K562 (cell line): ENCODE measurements at regions not wholly inside any gene's neighbourhood (a gene's known extent, or its start where the extent isn't known, plus 50 kb on each side); places are given as distances from the start of the nearest gene placed in this dataset.

Experiments used
- ATAC-seq: fragments of 200-7000 bp; cut with Tn5 transposase; 3 replicates; pipeline ENCODE4 v1.9.1; 2020; ENCODE audit warnings: moderate library complexity
- BruUV-seq: library from RNA; stranded (reverse); fragments of 400-500 nt; replicated peaks from 2 replicates; lab custom pipeline; 2021; lab: Mats Ljungman, UMichigan
- CTCF ChIA-PET: fragments of 300-600 bp; formaldehyde crosslinking; extraction: SDS; loops from one replicate; lab custom pipeline; 2021; ENCODE audit warnings: low intra/inter-chr PET ratio; lab: Yijun Ruan, JAX
- POLR2A ChIA-PET: fragments of 300-600, 350-650 bp; sonication (Branson Sonifier 250); formaldehyde crosslinking; extraction: SDS; loops from one replicate; lab custom pipeline; 2021; ENCODE audit warnings: antibody characterized with exemption, inconsistent platforms; lab: Yijun Ruan, JAX
- DNase-seq, 4 experiments: peaks; one replicate each; pipeline versions ENCODE4 v3.0.0 to v3.0.0-alpha.2; 2011 to 2018; ENCODE audit warnings: low spot score in 3 of 4, mixed read lengths in 3 of 4; ENCODE audit errors: extremely low read depth in 1 of 4
- FAIRE-seq: peaks from 2 replicates; lab custom pipeline; 2011; peaks lifted over from hg19 to GRCh38; lab: Jason Lieb, UNC
- H2AFZ ChIP-seq: 2 replicates; pipeline ENCODE4 v1.6.0; 2011; ENCODE audit warnings: low read depth, low read length, control low read depth, inconsistent platforms
- H3K27ac ChIP-seq: fragments of 200-600 bp; 3 replicates; pipeline ENCODE4 v1.8.0; 2011; ENCODE audit warnings: low read depth, mild to moderate bottlenecking, control low read depth, inconsistent platforms, low read length, moderate library complexity, mixed read lengths; ENCODE audit errors: extremely low read depth
- H3K27me3 ChIP-seq, 2 experiments: fragments of 300-600 bp in 1 of 2; 2 replicates in 1 of 2; 3 replicates in 1 of 2; pipeline versions ENCODE4 v1.6.0 to v1.8.0; 2011; ENCODE audit warnings: inconsistent platforms in 2 of 2, low read length in 2 of 2, mild to moderate bottlenecking in 1 of 2, mixed read lengths in 1 of 2, moderate library complexity in 1 of 2; ENCODE audit not compliant: control insufficient read depth in 2 of 2, insufficient read depth in 2 of 2
- H3K36me3 ChIP-seq: fragments of 300-600 bp; 3 replicates; pipeline ENCODE4 v1.8.0; 2011; ENCODE audit warnings: mild to moderate bottlenecking, low read length, inconsistent platforms; ENCODE audit not compliant: control insufficient read depth, insufficient read depth
- H3K4me1 ChIP-seq, 2 experiments: fragments of 200-600 bp in 1 of 2; replicated peaks in 1 of 2; 2 replicates in 1 of 2; 3 replicates in 1 of 2; pipeline versions ENCODE4 v1.5.1 to v1.8.0; 2011; ENCODE audit warnings: inconsistent platforms in 2 of 2, low read length in 2 of 2, mild to moderate bottlenecking in 1 of 2, mixed read lengths in 1 of 2, moderate library complexity in 1 of 2; ENCODE audit not compliant: control insufficient read depth in 2 of 2, insufficient read depth in 2 of 2
- H3K4me2 ChIP-seq: 2 replicates; pipeline ENCODE4 v1.6.1; 2011; ENCODE audit warnings: low read length, control low read depth, inconsistent platforms, mixed read lengths; ENCODE audit not compliant: insufficient read depth
- H3K4me3 ChIP-seq: fragments of 200-600 bp; sonication (generic), shearing (Covaris generic); 2 replicates; pipeline ENCODE4 v1.5.1; 2016; ENCODE audit warnings: control low read depth, inconsistent platforms
- H3K79me2 ChIP-seq: fragments of 200-600 bp; 3 replicates; pipeline ENCODE4 v1.8.0; 2011; ENCODE audit warnings: low read length, inconsistent platforms; ENCODE audit not compliant: control insufficient read depth, insufficient read depth
- H3K9ac ChIP-seq, 2 experiments: 2 replicates each; pipeline versions ENCODE4 v1.6.0 to v1.6.1; 2011; ENCODE audit warnings: low read depth in 2 of 2, low read length in 2 of 2, control low read depth in 1 of 2, inconsistent platforms in 1 of 2, mild to moderate bottlenecking in 1 of 2, mixed read lengths in 1 of 2; ENCODE audit not compliant: insufficient read depth in 1 of 2
- H3K9me1 ChIP-seq: one replicate; pipeline ENCODE4 v1.6.0; 2011; ENCODE audit warnings: inconsistent platforms, mild to moderate bottlenecking, low read length, moderate library complexity; ENCODE audit not compliant: control insufficient read depth, insufficient read depth
- H3K9me3 ChIP-seq: replicated peaks from 2 replicates; pipeline ENCODE4 v1.5.1; 2011; ENCODE audit warnings: low read depth, low read length, inconsistent platforms; ENCODE audit not compliant: control insufficient read depth, insufficient read depth
- H4K20me1 ChIP-seq: replicated peaks from 2 replicates; pipeline ENCODE4 v1.6.1; 2011; ENCODE audit warnings: low read length, inconsistent platforms, mixed read lengths; ENCODE audit not compliant: control insufficient read depth, insufficient read depth
- ATF2 ChIP-seq: sonication (generic); formaldehyde crosslinking; IDR thresholded peaks from 2 replicates; pipeline ENCODE4 v1.8.1; 2022; ENCODE audit warnings: missing genetic modification reagents
- E4F1 ChIP-seq: fragments of 250-450 bp; sonication (Bioruptor Pico); IDR thresholded peaks from 2 replicates; pipeline ENCODE4 v1.5.0; 2021; ENCODE audit warnings: mild to moderate bottlenecking, borderline replicate concordance
- ELF4 ChIP-seq: fragments of 450-650 bp; formaldehyde crosslinking; IDR thresholded peaks from 2 replicates; pipeline ENCODE4 v1.4.0; 2022; ENCODE audit warnings: missing genetic modification characterization
- ETV6 ChIP-seq, 3 experiments: fragments of 150-350 bp in 1 of 3; sonication (generic) in 1 of 3; formaldehyde crosslinking in 1 of 3; IDR thresholded peaks; 2 replicates each; pipeline versions ENCODE4 v1.6.1 to v1.8.0; 2014 to 2022; ENCODE audit warnings: borderline replicate concordance in 2 of 3, low read depth in 2 of 3, antibody characterized with exemption in 1 of 3, low read length in 1 of 3, mild to moderate bottlenecking in 1 of 3, missing genetic modification reagents in 1 of 3
- HEY1 ChIP-seq: fragments of 250-450 bp; sonication (Bioruptor Pico); IDR thresholded peaks from 2 replicates; pipeline ENCODE4 v1.5.0; 2020; ENCODE audit warnings: mild to moderate bottlenecking, moderate library complexity, borderline replicate concordance
- KHSRP ChIP-seq: fragments of 450-650 bp; IDR thresholded peaks from 2 replicates; pipeline ENCODE4 v1.6.1; 2017
- MAFF ChIP-seq: IDR thresholded peaks from 2 replicates; pipeline ENCODE4 v1.6.1; 2012; ENCODE audit warnings: low read length, improper control_type of control experiment
- NFRKB ChIP-seq: fragments of 450-650 bp; IDR thresholded peaks from 2 replicates; pipeline ENCODE4 v1.6.1; 2016; ENCODE audit warnings: low read depth
- PHF20 ChIP-seq: fragments of 450-650 bp; IDR thresholded peaks from 2 replicates; pipeline ENCODE4 v1.6.1; 2018; ENCODE audit not compliant: partially characterized antibody
- RBM39 ChIP-seq: fragments of 200-400 bp; formaldehyde crosslinking; optimal IDR thresholded peaks from 2 replicates; pipeline ENCODE3; 2018; ENCODE audit warnings: low read depth, low read length
- SRSF9 ChIP-seq: fragments of 200-400 bp; formaldehyde crosslinking; IDR thresholded peaks from 2 replicates; pipeline ENCODE4 v1.6.1; 2017; ENCODE audit warnings: low read depth, low read length, borderline replicate concordance
- ZBTB12 ChIP-seq: fragments of 250-450 bp; sonication (Bioruptor Pico); IDR thresholded peaks from 2 replicates; pipeline ENCODE4 v1.4.0; 2020
- WGBS: fragments of 100-300 bp; shearing (Covaris generic); methylation state at CpG from one replicate; pipeline ENCODE4 v1.1.6; 2016; ENCODE audit warnings: low coverage, mixed read lengths; ENCODE audit not compliant: insufficient coverage; ENCODE audit errors: missing lambda C conversion rate; 5-methylcytosine and 5-hydroxymethylcytosine counted together
- in situ Hi-C: fragments of 300-500 bp; cut with MboI; formaldehyde crosslinking; loops from 4 replicates; pipeline ENCODE4 v1.15.0; 2018; ENCODE audit warnings: inconsistent platforms, mixed read lengths
- intact Hi-C: fragments of 100-400 bp; cut with micrococcal nuclease; formaldehyde crosslinking; loops from 2 replicates; pipeline ENCODE4 v1.14.2; 2022

- Histone ChIP-seq H3K36me3 (no peaks in the 10 kb centered on the region), H3K4me3 (no peak overlapping the region), H3K9ac (no peak overlapping the region), H4K20me1 (no peaks in the 10 kb centered on the region), H3K27ac (no peak overlapping the region), H3K27me3 (no peaks in the 10 kb centered on the region)
- POLR2A ChIA-PET, result no interaction called here
- no peak for TF ChIP-seq RBM39
- TF ChIP-seq, all 486 proteins: peak for 0
- H3K4me2 ChIP-seq, result no peak overlapping the region
- H3K4me1 ChIP-seq, result no peaks in the 10 kb centered on the region
- no peak for DNase-seq
- H3K9me3 ChIP-seq, result no peaks in the 10 kb centered on the region
- no peak for FAIRE-seq
- H2AFZ ChIP-seq, result no peak overlapping the region
- CTCF ChIA-PET, result no interaction called here
- intact Hi-C loops, result no loop called here
- WGBS, result 0% methylated on average over 1 of the region's 1 CpG
- H3K79me2 ChIP-seq, result no peaks in the 10 kb centered on the region
- in situ Hi-C loops, result no loop called here
- no TSS peak for BruUV-seq
- H3K9me1 ChIP-seq, result no peaks in the 10 kb centered on the region
- no peak for ATAC-seq
Observed at GRCh38 chr15:47529241-47529640, 188.1 kb upstream of the SEMA6D start.

- H3K9ac ChIP-seq, result no peak overlapping the region
- BruUV-seq, result no TSS peak
- H3K4me3 ChIP-seq, result no peak overlapping the region
- H3K36me3 ChIP-seq, result no peaks in the 10 kb centered on the region
- CTCF ChIA-PET, result no interaction called here
- FAIRE-seq (no peak), ATAC-seq (no peak), DNase-seq (no peak)
- WGBS, result 0% methylated on average over 2 of the region's 2 CpGs
- no peak overlapping the region for H3K27ac ChIP-seq
- no peak overlapping the region for H3K4me2 ChIP-seq
- no peak overlapping the region for H2AFZ ChIP-seq
- H3K79me2 ChIP-seq, result no peaks in the 10 kb centered on the region
- in situ Hi-C loops (no loop called here), intact Hi-C loops (no loop called here)
- H3K4me1 ChIP-seq, result no peaks in the 10 kb centered on the region
- H3K27me3 ChIP-seq, result no peaks in the 10 kb centered on the region
- H3K9me1 ChIP-seq, result no peaks in the 10 kb centered on the region
- H4K20me1 ChIP-seq, result no peaks in the 10 kb centered on the region
- POLR2A ChIA-PET, result no interaction called here
- 0 out of 2 replicates have a peak, but pooled peaks cover 2% of the 10 kb centered on the region for H3K9me3 ChIP-seq
- TF ChIP-seq MAFF, result no peak
- TF ChIP-seq ETV6 (IDR thresholded peaks at IDR 0.05; ENCODE audit: borderline replicate concordance in 1 of 2, low read depth in 2 of 2, low read length in 1 of 2), result no peak
- no peak for TF ChIP-seq ETV6 (CRISPR knock-in tag; IDR thresholded peaks at IDR 0.05; ENCODE audit: borderline replicate concordance)
- TF ChIP-seq SRSF9, result no peak
- no peak for TF ChIP-seq ELF4
- no peak for TF ChIP-seq NFRKB
- no peak for TF ChIP-seq ATF2 (CRISPR knock-in tag)
- no peak for TF ChIP-seq PHF20
- TF ChIP-seq ZBTB12 (CRISPR knock-in tag), result no peak
- TF ChIP-seq HEY1, result no peak
- TF ChIP-seq E4F1, result no peak
- no peak for TF ChIP-seq KHSRP
Observed at GRCh38 chr15:47534673-47535072, 182.6 kb upstream of the SEMA6D start.
